GM12874 (cell line): ENCODE measurements at regions not wholly inside any gene's neighbourhood (a gene's known extent, or its start where the extent isn't known, plus 50 kb on each side); places are given as distances from the start of the nearest gene placed in this dataset.

Experiments used
- TF ChIP-seq, protein P1 (sequence below): IDR thresholded peaks from 2 replicates; pipeline ENCODE4 v1.5.1; 2011; ENCODE audit warnings: low read depth, mild to moderate bottlenecking, control low read depth, low read length, moderate library complexity; ENCODE audit not compliant: insufficient read depth

- TF ChIP-seq, protein P1, sequence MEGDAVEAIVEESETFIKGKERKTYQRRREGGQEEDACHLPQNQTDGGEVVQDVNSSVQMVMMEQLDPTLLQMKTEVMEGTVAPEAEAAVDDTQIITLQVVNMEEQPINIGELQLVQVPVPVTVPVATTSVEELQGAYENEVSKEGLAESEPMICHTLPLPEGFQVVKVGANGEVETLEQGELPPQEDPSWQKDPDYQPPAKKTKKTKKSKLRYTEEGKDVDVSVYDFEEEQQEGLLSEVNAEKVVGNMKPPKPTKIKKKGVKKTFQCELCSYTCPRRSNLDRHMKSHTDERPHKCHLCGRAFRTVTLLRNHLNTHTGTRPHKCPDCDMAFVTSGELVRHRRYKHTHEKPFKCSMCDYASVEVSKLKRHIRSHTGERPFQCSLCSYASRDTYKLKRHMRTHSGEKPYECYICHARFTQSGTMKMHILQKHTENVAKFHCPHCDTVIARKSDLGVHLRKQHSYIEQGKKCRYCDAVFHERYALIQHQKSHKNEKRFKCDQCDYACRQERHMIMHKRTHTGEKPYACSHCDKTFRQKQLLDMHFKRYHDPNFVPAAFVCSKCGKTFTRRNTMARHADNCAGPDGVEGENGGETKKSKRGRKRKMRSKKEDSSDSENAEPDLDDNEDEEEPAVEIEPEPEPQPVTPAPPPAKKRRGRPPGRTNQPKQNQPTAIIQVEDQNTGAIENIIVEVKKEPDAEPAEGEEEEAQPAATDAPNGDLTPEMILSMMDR: no peak
Measured at GRCh38 chr15:31268108-31268501, 58.5 kb upstream of the KLF13 start.

DNA sequence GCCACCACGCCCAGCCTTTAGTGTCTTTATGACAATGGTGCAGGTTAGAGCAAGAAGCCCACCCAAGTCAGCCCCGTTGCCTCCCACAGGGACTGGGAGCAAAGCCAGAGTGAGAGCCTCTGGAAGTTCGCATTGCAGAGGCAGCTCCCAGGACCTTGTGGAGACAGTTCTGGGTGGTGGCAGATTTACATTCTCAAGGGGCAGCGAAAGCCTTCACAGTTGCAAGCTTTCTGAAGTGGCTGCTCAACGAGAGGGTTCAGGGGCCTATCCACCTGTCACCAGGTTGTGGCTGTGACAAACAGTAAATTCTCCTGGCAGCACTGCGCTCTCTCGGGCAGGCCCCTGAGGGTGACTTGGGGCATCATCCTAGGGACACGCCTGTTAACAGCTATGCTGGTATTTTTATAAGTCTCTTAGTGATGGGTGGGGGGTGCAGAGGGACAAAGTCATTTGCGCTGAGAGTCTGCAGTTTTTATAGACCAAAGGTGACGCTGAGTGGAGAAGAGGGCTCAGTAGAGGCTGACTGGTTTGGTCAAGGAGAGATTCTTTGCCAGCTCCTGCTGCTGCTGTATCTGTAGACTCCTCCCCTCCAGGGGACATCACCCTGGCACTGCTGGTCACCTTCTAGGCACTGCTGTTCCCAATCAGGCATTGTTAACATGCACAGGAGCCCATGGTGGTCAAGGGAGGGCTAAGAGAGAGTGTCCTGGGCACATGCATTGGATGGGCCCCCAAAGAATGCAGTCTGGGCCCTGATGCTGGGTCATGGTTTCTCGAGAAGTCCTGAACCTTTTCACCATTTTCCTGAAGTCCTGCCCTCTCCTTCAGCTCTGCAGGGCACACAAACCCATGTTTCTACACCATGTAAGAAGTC lies 57.5 kb upstream of the KLF13 start:
- TF ChIP-seq, protein P1: no peak

GRCh38 chr15:31269816-31270575 lies 56.6 kb upstream of the KLF13 start:
- TF ChIP-seq, protein P1: no peak

DNA sequence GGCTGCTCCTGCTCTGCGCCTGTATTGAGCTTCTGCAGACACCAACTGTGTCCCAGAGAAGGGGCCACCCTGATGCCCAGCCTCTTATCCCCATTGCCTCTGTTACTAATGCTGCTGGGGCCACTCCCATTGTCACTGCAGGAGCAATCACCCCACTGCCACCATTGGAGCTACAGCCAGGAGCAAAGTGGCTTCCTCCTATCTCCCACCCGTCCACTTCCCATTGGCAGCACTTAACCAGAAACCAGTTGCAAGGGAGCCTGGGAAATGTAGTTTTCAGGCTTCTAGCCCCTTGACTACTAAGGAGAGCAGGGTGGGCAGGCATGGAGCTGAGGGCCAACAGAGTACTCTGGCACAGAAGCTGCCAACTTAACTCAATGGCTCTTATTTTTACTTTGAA lies 55.9 kb upstream of the KLF13 start:
- TF ChIP-seq, protein P1: no peak

DNA sequence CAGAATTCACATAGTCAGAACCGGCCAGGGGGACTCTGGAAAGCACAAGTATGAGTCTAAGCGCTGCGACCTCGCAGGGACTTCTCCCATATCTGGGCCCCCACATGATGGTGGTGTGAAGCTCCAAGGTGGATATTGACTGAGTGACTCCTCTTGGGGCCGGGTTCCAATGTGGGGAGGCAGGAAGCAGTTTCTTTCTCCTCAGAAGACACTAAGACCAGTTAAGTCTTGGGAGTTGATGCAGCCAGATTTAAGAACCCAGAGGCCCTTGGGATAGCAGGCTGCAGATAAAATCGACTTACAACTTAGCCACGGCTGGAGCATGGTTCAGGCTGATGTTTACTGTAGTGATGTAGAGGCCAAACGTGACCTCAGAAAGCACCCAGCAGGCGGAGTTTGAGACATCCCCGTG lies 55.4 kb upstream of the KLF13 start:
- TF ChIP-seq, protein P1: no peak

DNA sequence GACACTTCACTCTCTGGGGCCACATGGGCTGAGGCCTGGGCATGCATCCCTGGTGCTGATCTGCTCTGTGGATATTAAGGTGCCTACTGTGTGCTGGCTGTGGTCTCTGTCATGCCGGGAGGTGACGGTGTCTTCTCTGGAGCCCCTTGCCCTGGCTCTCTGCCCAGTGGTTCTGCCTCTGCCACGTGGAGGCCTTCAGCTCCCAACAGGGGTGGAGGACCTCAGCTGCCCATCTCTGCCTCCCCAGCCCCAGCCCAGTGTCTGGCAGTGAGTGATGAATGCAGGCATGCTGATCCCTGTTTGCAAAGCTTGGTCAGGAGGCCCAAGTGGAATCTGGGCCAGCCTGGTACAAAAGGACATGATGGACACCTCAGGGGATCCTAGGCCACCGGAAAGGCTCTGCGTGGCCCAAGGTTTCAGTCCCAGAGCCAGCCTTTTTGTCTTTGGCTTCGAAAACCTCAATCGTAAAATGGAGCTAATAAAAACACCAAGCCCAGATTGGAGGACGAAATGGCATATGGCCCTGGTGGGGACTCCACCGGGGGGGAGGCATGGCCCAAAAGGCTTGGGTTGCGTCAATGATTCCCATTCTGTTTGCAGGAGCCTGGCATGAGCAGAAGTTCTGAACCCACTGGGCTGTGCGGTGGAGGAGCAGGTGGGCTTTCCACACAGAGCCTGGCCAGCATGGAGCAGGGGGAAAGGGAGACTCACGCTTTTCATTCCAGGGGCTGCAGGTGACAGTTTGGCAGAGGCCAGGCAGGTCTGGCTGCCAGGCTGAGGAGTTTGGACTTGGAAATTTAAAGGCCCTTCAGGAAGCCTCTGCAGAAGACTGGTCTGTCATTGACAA lies 54.7 kb upstream of the KLF13 start:
- TF ChIP-seq, protein P1: no peak
